Keratinocyte (primary cell): ENCODE measurements at regions not wholly inside any gene's neighbourhood (a gene's known extent, or its start where the extent isn't known, plus 50 kb on each side); places are given as distances from the start of the nearest gene placed in this dataset.

Experiments
- DNase-seq: peaks from one replicate; pipeline ENCODE4 v3.0.0-alpha.2; 2011; ENCODE audit warnings: low read depth, missing footprints, low spot score
- FAIRE-seq: peaks from 2 replicates; lab custom pipeline; 2011; peaks lifted over from hg19 to GRCh38; lab: Jason Lieb, UNC
- H2AFZ ChIP-seq: 2 replicates; pipeline ENCODE4 v1.6.0; 2012; ENCODE audit warnings: low read length, control low read depth, inconsistent platforms; ENCODE audit not compliant: control insufficient read depth
- H3K27ac ChIP-seq: 2 replicates; pipeline ENCODE4 v1.5.1; 2011; ENCODE audit warnings: low read length; ENCODE audit not compliant: control insufficient read depth, insufficient read depth
- H3K27me3 ChIP-seq: 3 replicates; pipeline ENCODE4 v1.6.0; 2011; ENCODE audit warnings: low read length; ENCODE audit not compliant: control insufficient read depth, insufficient read depth; ENCODE audit errors: extremely low read depth
- H3K36me3 ChIP-seq, 2 experiments: 2 replicates in 1 of 2; 3 replicates in 1 of 2; pipeline ENCODE4 v1.5.1; 2011; ENCODE audit warnings: low read length in 2 of 2, mild to moderate bottlenecking in 1 of 2; ENCODE audit not compliant: control insufficient read depth in 2 of 2, insufficient read depth in 2 of 2; ENCODE audit errors: extremely low read depth in 1 of 2
- H3K4me1 ChIP-seq: 3 replicates; pipeline ENCODE4 v1.5.1; 2011; ENCODE audit warnings: low read length; ENCODE audit not compliant: control insufficient read depth, insufficient read depth; ENCODE audit errors: extremely low read depth
- H3K4me2 ChIP-seq: 3 replicates; pipeline ENCODE4 v1.6.0; 2011; ENCODE audit warnings: low read depth, low read length; ENCODE audit not compliant: control insufficient read depth, insufficient read depth; ENCODE audit errors: extremely low read depth
- H3K4me3 ChIP-seq, 3 experiments: fragments of 200-600 bp in 1 of 3; sonication (generic) in 1 of 3; 2 replicates in 2 of 3; 3 replicates in 1 of 3; pipeline ENCODE4 v1.5.1; 2011 to 2016; ENCODE audit warnings: low read length in 3 of 3, mild to moderate bottlenecking in 3 of 3, control low read depth in 2 of 3, inconsistent platforms in 1 of 3, low read depth in 1 of 3, mixed read lengths in 1 of 3, mixed run types in 1 of 3, moderate library complexity in 1 of 3; ENCODE audit not compliant: control insufficient read depth in 2 of 3, insufficient read depth in 2 of 3; ENCODE audit errors: extremely low read depth in 1 of 3
- H3K79me2 ChIP-seq: 2 replicates; pipeline ENCODE4 v1.6.0; 2012; ENCODE audit warnings: low read length; ENCODE audit not compliant: control insufficient read depth, insufficient read depth
- H3K9ac ChIP-seq: 3 replicates; pipeline ENCODE4 v1.6.0; 2011; ENCODE audit warnings: low read length; ENCODE audit not compliant: control insufficient read depth, insufficient read depth; ENCODE audit errors: extremely low read depth
- H3K9me1 ChIP-seq: 3 replicates; pipeline ENCODE4 v1.6.0; 2011; ENCODE audit warnings: low read length; ENCODE audit not compliant: control insufficient read depth, insufficient read depth; ENCODE audit errors: extremely low read depth
- H3K9me3 ChIP-seq: 2 replicates; pipeline ENCODE4 v1.5.1; 2012; ENCODE audit warnings: low read depth, low read length; ENCODE audit not compliant: control insufficient read depth
- H4K20me1 ChIP-seq: 3 replicates; pipeline ENCODE4 v1.6.0; 2011; ENCODE audit warnings: low read length; ENCODE audit not compliant: control insufficient read depth, insufficient read depth; ENCODE audit errors: extremely low read depth
- EZH2 ChIP-seq: IDR thresholded peaks from one replicate; pipeline ENCODE4 v1.6.1; 2012; ENCODE audit warnings: inconsistent platforms, mild to moderate bottlenecking, low read length, moderate library complexity
- dilution Hi-C: fragments of 300-500 bp; cut with MboI; formaldehyde crosslinking; loops from one replicate; pipeline ENCODE4 v1.7.0; 2020; ENCODE audit warnings: low sequenced_read_pairs; ENCODE audit not compliant: extremely low pct_ligation_motif_present
- TF ChIP-seq, protein P1 (sequence below), 3 experiments: IDR thresholded peaks in 1 of 3; conservative IDR thresholded peaks in 1 of 3; optimal IDR thresholded peaks in 1 of 3; 2 replicates in 2 of 3; 3 replicates in 1 of 3; pipeline versions ENCODE3 to v1.5.1; 2011; ENCODE audit warnings: low read length in 3 of 3, mild to moderate bottlenecking in 3 of 3, moderate library complexity in 2 of 3, control low read depth in 1 of 3, inconsistent platforms in 1 of 3; ENCODE audit not compliant: insufficient read depth in 2 of 3; ENCODE audit errors: extremely low read depth in 1 of 3

DNA sequence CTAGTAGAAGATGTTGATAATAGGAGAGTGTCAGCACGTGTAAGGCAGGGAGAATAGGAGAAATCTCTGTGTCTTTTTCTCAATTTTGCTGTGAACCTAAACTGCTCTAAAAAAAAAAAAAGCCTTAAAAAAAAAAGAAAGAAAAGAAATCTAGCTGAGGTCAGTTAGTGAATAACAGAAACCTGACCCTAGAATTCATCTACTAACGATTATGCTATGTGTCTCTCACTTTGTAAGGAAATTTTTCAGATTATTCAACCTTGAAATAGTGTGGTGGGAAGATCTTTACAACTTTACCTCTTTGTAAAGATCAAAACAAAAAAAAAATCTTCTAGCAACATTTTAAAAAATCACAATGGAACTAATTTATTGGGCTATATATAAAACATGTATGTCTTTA is 995.7 kb downstream of the GALC start:
- no peaks in the 10 kb centered on the region for H3K9me3 ChIP-seq
- no peaks in the 10 kb centered on the region for H3K27me3 ChIP-seq
- H3K27ac ChIP-seq, result no peak overlapping the region
- no peaks in the 10 kb centered on the region for H3K36me3 ChIP-seq
- no peak overlapping the region for H3K4me2 ChIP-seq
- no peaks in the 10 kb centered on the region for H3K9me1 ChIP-seq
- no peaks in the 10 kb centered on the region for H4K20me1 ChIP-seq
- DNase-seq (no peak), FAIRE-seq (no peak)
- TF ChIP-seq, protein P1, sequence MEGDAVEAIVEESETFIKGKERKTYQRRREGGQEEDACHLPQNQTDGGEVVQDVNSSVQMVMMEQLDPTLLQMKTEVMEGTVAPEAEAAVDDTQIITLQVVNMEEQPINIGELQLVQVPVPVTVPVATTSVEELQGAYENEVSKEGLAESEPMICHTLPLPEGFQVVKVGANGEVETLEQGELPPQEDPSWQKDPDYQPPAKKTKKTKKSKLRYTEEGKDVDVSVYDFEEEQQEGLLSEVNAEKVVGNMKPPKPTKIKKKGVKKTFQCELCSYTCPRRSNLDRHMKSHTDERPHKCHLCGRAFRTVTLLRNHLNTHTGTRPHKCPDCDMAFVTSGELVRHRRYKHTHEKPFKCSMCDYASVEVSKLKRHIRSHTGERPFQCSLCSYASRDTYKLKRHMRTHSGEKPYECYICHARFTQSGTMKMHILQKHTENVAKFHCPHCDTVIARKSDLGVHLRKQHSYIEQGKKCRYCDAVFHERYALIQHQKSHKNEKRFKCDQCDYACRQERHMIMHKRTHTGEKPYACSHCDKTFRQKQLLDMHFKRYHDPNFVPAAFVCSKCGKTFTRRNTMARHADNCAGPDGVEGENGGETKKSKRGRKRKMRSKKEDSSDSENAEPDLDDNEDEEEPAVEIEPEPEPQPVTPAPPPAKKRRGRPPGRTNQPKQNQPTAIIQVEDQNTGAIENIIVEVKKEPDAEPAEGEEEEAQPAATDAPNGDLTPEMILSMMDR (optimal IDR thresholded peaks at IDR 0.05 in 1 of 3, IDR thresholded peaks at IDR 0.05 in 1 of 3, conservative IDR thresholded peaks at IDR 0.05 in 1 of 3; ENCODE audit: extremely low read depth in 1 of 3, insufficient read depth in 2 of 3, low read length in 3 of 3), result no peak
- no peak overlapping the region for H3K9ac ChIP-seq
- H3K4me1 ChIP-seq, result no peaks in the 10 kb centered on the region
- dilution Hi-C loops, result no loop called here
- H3K79me2 ChIP-seq, result no peaks in the 10 kb centered on the region
- H2AFZ ChIP-seq, result no peak overlapping the region
- H3K4me3 ChIP-seq, result no peak overlapping the region

- FAIRE-seq (no peak), DNase-seq (no peak)
- dilution Hi-C loops, result no loop called here
- no peaks in the 10 kb centered on the region for H3K9me3 ChIP-seq
- no peaks in the 10 kb centered on the region for H3K4me1 ChIP-seq
- H3K27ac ChIP-seq, result no peak overlapping the region
- no peaks in the 10 kb centered on the region for H3K9me1 ChIP-seq
- no peak overlapping the region for H3K4me3 ChIP-seq
- H3K4me2 ChIP-seq, result no peak overlapping the region
- no peak overlapping the region for H2AFZ ChIP-seq
- no peak overlapping the region for H3K9ac ChIP-seq
- H3K27me3 ChIP-seq, result no peaks in the 10 kb centered on the region
- H3K79me2 ChIP-seq, result no peaks in the 10 kb centered on the region
- H3K36me3 ChIP-seq, result no peaks in the 10 kb centered on the region
- no peaks in the 10 kb centered on the region for H4K20me1 ChIP-seq
- no peak for TF ChIP-seq EZH2
- TF ChIP-seq, protein P1 (optimal IDR thresholded peaks at IDR 0.05 in 1 of 3, IDR thresholded peaks at IDR 0.05 in 1 of 3, conservative IDR thresholded peaks at IDR 0.05 in 1 of 3; ENCODE audit: extremely low read depth in 1 of 3, insufficient read depth in 2 of 3, low read length in 3 of 3), result no peak
Observed at GRCh38 chr14:86990396-86990795, 1002.6 kb downstream of the GALC start.
